ENCODE measurements at regions not wholly inside any gene's neighbourhood (a gene's known extent, or its start where the extent isn't known, plus 50 kb on each side); places are given as distances from the start of the nearest gene placed in this dataset.

- Histone ChIP-seq H3K27me3 (ENCODE audit: control insufficient read depth, insufficient read depth, low read length) (no peaks in the 10 kb centered on the region), H3K36me3 (ENCODE audit: control insufficient read depth, insufficient read depth, low read length) (no peaks in the 10 kb centered on the region), H3K4me3 (ENCODE audit: low read depth, low read length) (no peak overlapping the region)
- no peak for TF ChIP-seq CTCF (IDR thresholded peaks at IDR 0.05; ENCODE audit: insufficient read depth, low read length, poor library complexity, severe bottlenecking)
- DNase-seq (ENCODE audit: low read depth), result no peak
These were observed 106.2 kb upstream of the CHORDC1 start for GRCh38 chr11:90329043-90329442.

DNA sequence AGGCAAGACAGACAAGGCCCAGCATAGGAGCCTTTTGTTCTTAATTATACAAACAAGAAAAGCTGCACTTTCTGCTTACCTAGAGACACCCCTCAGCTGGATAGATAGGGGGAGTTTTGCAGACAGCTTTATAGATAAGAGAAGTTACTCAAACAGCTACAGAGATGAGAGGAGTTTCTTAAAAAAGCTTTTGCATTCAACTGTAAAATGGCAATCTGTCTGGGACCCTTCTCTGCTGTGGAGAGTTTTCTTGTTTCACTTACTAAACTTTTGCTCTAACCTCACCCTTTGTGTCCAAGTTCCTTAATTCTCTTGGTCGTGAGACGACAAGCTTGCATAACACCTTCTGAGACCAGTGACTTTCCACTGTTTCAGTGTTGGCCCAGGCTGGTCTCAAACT lies 103.8 kb upstream of the CHORDC1 start:
- H3K36me3 ChIP-seq (ENCODE audit: control insufficient read depth, insufficient read depth, low read length), result no peaks in the 10 kb centered on the region
- H3K4me3 ChIP-seq (ENCODE audit: low read depth, low read length), result no peak overlapping the region
- H3K27me3 ChIP-seq (ENCODE audit: control insufficient read depth, insufficient read depth, low read length), result no peaks in the 10 kb centered on the region
- TF ChIP-seq CTCF (IDR thresholded peaks at IDR 0.05; ENCODE audit: insufficient read depth, low read length, poor library complexity, severe bottlenecking), result no peak
- DNase-seq (ENCODE audit: low read depth), result no peak

DNA sequence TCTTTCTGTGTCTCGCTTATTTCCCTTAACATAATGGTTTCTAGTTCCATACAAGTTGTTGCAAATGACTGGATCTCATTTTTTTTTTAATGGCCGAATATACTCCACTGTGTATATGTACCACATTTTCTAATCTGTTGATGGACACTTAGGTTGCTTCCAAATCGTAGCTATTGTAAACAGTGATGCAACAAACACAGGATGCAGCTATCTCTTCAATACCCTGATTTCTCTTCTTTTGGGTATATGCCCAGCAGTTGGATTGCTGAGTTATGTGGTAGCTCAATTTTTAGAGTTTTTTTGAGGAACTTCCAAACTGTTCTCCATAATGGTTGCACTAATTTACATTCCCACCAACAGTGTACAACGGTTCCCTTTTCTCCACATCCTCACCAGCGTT lies 100.4 kb upstream of the CHORDC1 start:
- no peak for DNase-seq (ENCODE audit: low read depth)
- TF ChIP-seq CTCF (IDR thresholded peaks at IDR 0.05; ENCODE audit: insufficient read depth, low read length, poor library complexity, severe bottlenecking), result no peak
- H3K36me3 ChIP-seq (ENCODE audit: control insufficient read depth, insufficient read depth, low read length), result no peaks in the 10 kb centered on the region

DNA sequence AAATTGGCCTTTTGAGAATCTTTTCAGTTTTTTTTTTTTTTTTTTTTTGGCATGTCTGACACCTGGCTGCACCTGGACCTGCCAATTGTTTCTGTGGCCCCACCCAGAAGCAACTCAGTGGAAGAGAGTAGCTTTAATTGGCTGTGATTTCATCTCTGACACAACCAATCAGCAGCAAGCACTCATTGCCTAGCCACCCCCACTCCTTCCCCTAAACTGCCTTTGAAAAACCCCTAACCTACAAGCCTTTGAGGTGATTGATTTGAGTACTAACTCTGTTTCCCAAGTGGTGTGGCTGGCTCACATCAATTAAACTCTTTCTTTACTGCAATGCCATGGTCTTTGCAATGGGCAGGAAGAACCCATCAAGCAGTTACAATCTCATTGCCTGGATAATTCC lies 98.2 kb upstream of the CHORDC1 start:
- DNase-seq (ENCODE audit: low read depth), result no peak
- Histone ChIP-seq H3K36me3 (ENCODE audit: control insufficient read depth, insufficient read depth, low read length) (no peaks in the 10 kb centered on the region), H3K27me3 (ENCODE audit: control insufficient read depth, insufficient read depth, low read length) (no peaks in the 10 kb centered on the region), H3K4me3 (ENCODE audit: low read depth, low read length) (no peak overlapping the region)
- no peak for TF ChIP-seq CTCF (IDR thresholded peaks at IDR 0.05; ENCODE audit: insufficient read depth, low read length, poor library complexity, severe bottlenecking)

More for the DNA sequence above, 100.4 kb upstream of the CHORDC1 start:
- Histone ChIP-seq H3K4me3 (ENCODE audit: low read depth, low read length) (no peak overlapping the region), H3K27me3 (ENCODE audit: control insufficient read depth, insufficient read depth, low read length) (no peaks in the 10 kb centered on the region)

- H3K4me3 ChIP-seq (ENCODE audit: low read depth, low read length), result no peak overlapping the region
- H3K36me3 ChIP-seq (ENCODE audit: control insufficient read depth, insufficient read depth, low read length), result no peaks in the 10 kb centered on the region
- no peak for DNase-seq (ENCODE audit: low read depth)
- TF ChIP-seq CTCF (IDR thresholded peaks at IDR 0.05; ENCODE audit: insufficient read depth, low read length, poor library complexity, severe bottlenecking), result no peak
- no peaks in the 10 kb centered on the region for H3K27me3 ChIP-seq (ENCODE audit: control insufficient read depth, insufficient read depth, low read length)
These were observed 95.8 kb upstream of the CHORDC1 start for GRCh38 chr11:90318651-90319050.

GRCh38 chr11:90310210-90310609 lies 87.4 kb upstream of the CHORDC1 start:
- DNase-seq (ENCODE audit: low read depth), result no peak
- Histone ChIP-seq H3K4me3 (ENCODE audit: low read depth, low read length) (no peak overlapping the region), H3K36me3 (ENCODE audit: control insufficient read depth, insufficient read depth, low read length) (no peaks in the 10 kb centered on the region), H3K27me3 (ENCODE audit: control insufficient read depth, insufficient read depth, low read length) (no peaks in the 10 kb centered on the region)
- TF ChIP-seq CTCF (IDR thresholded peaks at IDR 0.05; ENCODE audit: insufficient read depth, low read length, poor library complexity, severe bottlenecking), result no peak

Data from kidney epithelial cell (primary cell).